HepG2 (cell line): ENCODE measurements at regions not wholly inside any gene's neighbourhood (a gene's known extent, or its start where the extent isn't known, plus 50 kb on each side); places are given as distances from the start of the nearest gene placed in this dataset.

Experiments used
- FOXP4 ChIP-seq: sonication (generic); formaldehyde crosslinking; IDR thresholded peaks from 2 replicates; pipeline ENCODE4 v1.4.0; 2020; ENCODE audit warnings: missing genetic modification reagents
- HOXA9 ChIP-seq: sonication (generic); formaldehyde crosslinking; IDR thresholded peaks from 2 replicates; pipeline ENCODE4 v1.8.1; 2022; ENCODE audit warnings: missing genetic modification reagents, mild to moderate bottlenecking, moderate library complexity, borderline replicate concordance
- IRF1 ChIP-seq: sonication (generic); formaldehyde crosslinking; IDR thresholded peaks from 2 replicates; pipeline ENCODE4 v1.4.0; 2020; ENCODE audit warnings: low read depth, mild to moderate bottlenecking, missing genetic modification reagents
- MYNN ChIP-seq: sonication (generic); formaldehyde crosslinking; IDR thresholded peaks from 2 replicates; pipeline ENCODE4 v1.4.0; 2020; ENCODE audit warnings: mild to moderate bottlenecking, low read depth, missing genetic modification reagents
- POLR2A ChIP-seq, 2 experiments: IDR thresholded peaks; 2 replicates each; pipeline ENCODE4 v1.6.1; 2011; ENCODE audit warnings: low read depth in 2 of 2, low read length in 2 of 2, mild to moderate bottlenecking in 1 of 2, moderate library complexity in 1 of 2; ENCODE audit not compliant: insufficient read depth in 1 of 2
- SMAD1 ChIP-seq: sonication (generic); formaldehyde crosslinking; IDR thresholded peaks from 2 replicates; pipeline ENCODE4 v1.4.0; 2020; ENCODE audit warnings: missing genetic modification reagents, low read depth, mild to moderate bottlenecking, borderline replicate concordance
- ZNF761 ChIP-seq: sonication (generic); formaldehyde crosslinking; conservative IDR thresholded peaks from 2 replicates; pipeline ENCODE4 v1.4.0; 2020; ENCODE audit warnings: mild to moderate bottlenecking, missing genetic modification reagents
- ZNF792 ChIP-seq: IDR thresholded peaks from 2 replicates; pipeline ENCODE4 v1.6.1; 2016
- ZNF83 ChIP-seq: sonication (generic); formaldehyde crosslinking; IDR thresholded peaks from 2 replicates; pipeline ENCODE4 v1.4.0; 2020; ENCODE audit warnings: missing genetic modification reagents, mild to moderate bottlenecking, borderline replicate concordance
- TF ChIP-seq, protein P1 (sequence below): IDR thresholded peaks from 2 replicates; pipeline ENCODE4 v1.6.1; 2012; ENCODE audit warnings: inconsistent platforms

- TF ChIP-seq ZNF761 (CRISPR knock-in tag): no peak
- TF ChIP-seq ZNF83 (CRISPR knock-in tag): no peak
- no peak for TF ChIP-seq HOXA9 (CRISPR knock-in tag)
- TF ChIP-seq, protein P1, sequence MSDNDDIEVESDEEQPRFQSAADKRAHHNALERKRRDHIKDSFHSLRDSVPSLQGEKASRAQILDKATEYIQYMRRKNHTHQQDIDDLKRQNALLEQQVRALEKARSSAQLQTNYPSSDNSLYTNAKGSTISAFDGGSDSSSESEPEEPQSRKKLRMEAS: no peak
- TF ChIP-seq IRF1 (CRISPR knock-in tag): no peak
- no peak for TF ChIP-seq MYNN (CRISPR knock-in tag)
- no peak for TF ChIP-seq POLR2A (IDR thresholded peaks at IDR 0.05; ENCODE audit: insufficient read depth in 1 of 2, low read depth in 2 of 2, low read length in 2 of 2)
- TF ChIP-seq FOXP4 (CRISPR knock-in tag): no peak
- no peak for TF ChIP-seq ZNF792
- TF ChIP-seq SMAD1 (CRISPR knock-in tag): no peak
Observed at GRCh38 chr4:137343221-137343620, 189.1 kb downstream of the PCDH18 start.
